DND-41 (cell line): ENCODE measurements at regions not wholly inside any gene's neighbourhood (a gene's known extent, or its start where the extent isn't known, plus 50 kb on each side); places are given as distances from the start of the nearest gene placed in this dataset.

Experiments
- CTCF ChIP-seq: IDR thresholded peaks from 2 replicates; pipeline ENCODE4 v1.5.1; 2012; ENCODE audit warnings: borderline replicate concordance, low read length, moderate library complexity, mild to moderate bottlenecking; ENCODE audit not compliant: poor library complexity, severe bottlenecking; ENCODE audit errors: extremely low read depth
- EZH2 ChIP-seq: IDR thresholded peaks from 3 replicates; pipeline ENCODE4 v1.6.1; 2012; ENCODE audit warnings: borderline replicate concordance, low read depth, mild to moderate bottlenecking, moderate library complexity, low read length, inconsistent platforms; ENCODE audit not compliant: severe bottlenecking

- no peak for TF ChIP-seq CTCF
- no peak for TF ChIP-seq EZH2
Measured at GRCh38 chr1:103416681-103417286, 108.7 kb upstream of the RNPC3 start.
